ENCODE measurements at regions not wholly inside any gene's neighbourhood (a gene's known extent, or its start where the extent isn't known, plus 50 kb on each side); places are given as distances from the start of the nearest gene placed in this dataset.

DNA sequence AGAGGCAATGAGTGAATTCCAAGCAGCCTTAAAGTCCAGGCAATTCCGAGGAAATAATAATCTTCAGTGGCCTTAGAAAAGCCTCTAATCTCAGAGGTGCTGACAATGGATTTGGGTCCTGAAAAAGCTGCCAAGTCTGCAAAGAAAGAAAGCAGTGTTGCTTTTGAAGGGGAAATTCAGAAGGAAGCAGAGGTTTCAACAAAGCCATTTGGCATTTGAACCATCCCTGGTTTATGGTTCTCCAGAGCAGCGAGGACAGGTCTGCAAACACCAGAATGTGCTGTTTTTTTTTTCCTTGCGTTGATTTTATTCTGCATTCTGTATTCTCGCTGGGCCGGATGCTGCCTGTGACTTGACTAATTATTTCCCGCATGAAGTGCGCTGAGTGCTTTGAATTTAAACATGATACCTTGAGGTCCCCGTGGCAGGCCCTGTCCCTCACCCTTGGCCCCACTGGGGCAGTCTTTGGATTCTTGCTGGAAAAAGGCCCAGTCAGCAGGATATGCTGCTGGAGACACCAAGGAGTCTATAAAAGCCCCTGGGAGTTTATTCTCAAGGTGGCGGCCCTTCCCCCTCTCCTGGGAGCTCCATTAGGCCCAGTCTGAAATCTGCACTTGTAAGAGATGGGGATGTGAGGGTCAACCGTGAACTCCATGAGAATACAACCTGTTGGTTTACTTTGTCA, 338.3 kb downstream of the HAPSTR1 start:
- TF ChIP-seq, protein P1, sequence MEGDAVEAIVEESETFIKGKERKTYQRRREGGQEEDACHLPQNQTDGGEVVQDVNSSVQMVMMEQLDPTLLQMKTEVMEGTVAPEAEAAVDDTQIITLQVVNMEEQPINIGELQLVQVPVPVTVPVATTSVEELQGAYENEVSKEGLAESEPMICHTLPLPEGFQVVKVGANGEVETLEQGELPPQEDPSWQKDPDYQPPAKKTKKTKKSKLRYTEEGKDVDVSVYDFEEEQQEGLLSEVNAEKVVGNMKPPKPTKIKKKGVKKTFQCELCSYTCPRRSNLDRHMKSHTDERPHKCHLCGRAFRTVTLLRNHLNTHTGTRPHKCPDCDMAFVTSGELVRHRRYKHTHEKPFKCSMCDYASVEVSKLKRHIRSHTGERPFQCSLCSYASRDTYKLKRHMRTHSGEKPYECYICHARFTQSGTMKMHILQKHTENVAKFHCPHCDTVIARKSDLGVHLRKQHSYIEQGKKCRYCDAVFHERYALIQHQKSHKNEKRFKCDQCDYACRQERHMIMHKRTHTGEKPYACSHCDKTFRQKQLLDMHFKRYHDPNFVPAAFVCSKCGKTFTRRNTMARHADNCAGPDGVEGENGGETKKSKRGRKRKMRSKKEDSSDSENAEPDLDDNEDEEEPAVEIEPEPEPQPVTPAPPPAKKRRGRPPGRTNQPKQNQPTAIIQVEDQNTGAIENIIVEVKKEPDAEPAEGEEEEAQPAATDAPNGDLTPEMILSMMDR (conservative IDR thresholded peaks at IDR 0.05), result no peak
- no peak for TF ChIP-seq ZFX (IDR thresholded peaks at IDR 0.05)

Data from C4-2B (cell line).